Thoracic aorta (tissue), 2 donors: ENCODE measurements at regions not wholly inside any gene's neighbourhood (a gene's known extent, or its start where the extent isn't known, plus 50 kb on each side); places are given as distances from the start of the nearest gene placed in this dataset.

Source experiments
- ATAC-seq: fragments of 150-250 bp; one replicate; pipeline ENCODE4 v1.8.0; 2017; ENCODE audit warnings: low read depth; ENCODE audit not compliant: insufficient number of reproducible peaks, low FRiP score
- DNase-seq: peaks from one replicate; pipeline ENCODE4 v3.0.0-alpha.2; 2020; ENCODE audit warnings: low spot score
- H3K27ac ChIP-seq, 2 donors: fragments of 200-600 bp; sonication (generic); 1 replicate in 1 of 2; 2 replicates in 1 of 2; pipeline ENCODE4 v1.5.1; 2016; ENCODE audit warnings: mild to moderate bottlenecking in 2 of 2, moderate library complexity in 2 of 2
- H3K27me3 ChIP-seq: fragments of 200-600 bp; sonication (generic); replicated peaks from 2 replicates; pipeline ENCODE4 v1.6.0; 2016; ENCODE audit warnings: mild to moderate bottlenecking; ENCODE audit not compliant: insufficient read depth
- H3K36me3 ChIP-seq: fragments of 200-600 bp; sonication (generic); one replicate; pipeline ENCODE4 v1.5.1; 2016
- H3K4me1 ChIP-seq, 2 donors: fragments of 200-600 bp; sonication (generic); 1 replicate in 1 of 2; 2 replicates in 1 of 2; pipeline versions ENCODE4 v1.5.1 to v1.6.0; 2016; ENCODE audit warnings: low read depth in 2 of 2, mild to moderate bottlenecking in 1 of 2; ENCODE audit not compliant: control insufficient read depth in 1 of 2
- H3K4me3 ChIP-seq: fragments of 200-600 bp; sonication (generic); 2 replicates; pipeline ENCODE4 v1.5.1; 2016; ENCODE audit warnings: mild to moderate bottlenecking
- H3K9me3 ChIP-seq: fragments of 200-600 bp; sonication (generic); 2 replicates; pipeline ENCODE4 v1.5.1; 2016
- CTCF ChIP-seq: fragments of 200-600 bp; sonication (generic); IDR thresholded peaks from one replicate; pipeline ENCODE4 v1.5.1; 2019; ENCODE audit warnings: antibody characterized with exemption

DNA sequence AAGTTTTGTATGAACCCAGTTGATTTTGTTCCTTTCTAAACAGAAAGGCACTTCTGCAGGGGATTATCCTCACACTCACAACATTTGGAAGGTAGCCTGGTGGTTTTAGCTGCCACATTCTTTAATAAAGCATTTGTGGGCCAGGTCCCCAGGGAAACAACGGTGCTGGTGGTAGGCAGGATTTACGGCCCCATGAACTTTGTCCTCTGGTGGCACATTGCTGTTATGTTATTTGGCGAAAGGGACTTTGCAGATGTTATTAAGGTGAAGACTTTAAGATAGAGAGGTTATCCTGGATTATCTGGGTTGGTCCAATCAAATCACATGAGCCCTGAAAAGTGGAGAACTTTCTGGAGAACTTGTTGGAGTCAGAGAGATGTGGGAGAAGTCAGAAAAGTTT is 86.3 kb upstream of the C9orf72 start:
- Histone ChIP-seq H3K36me3 (no peaks in the 10 kb centered on the region), H3K9me3 (no peaks in the 10 kb centered on the region), H3K27me3 (no peaks in the 10 kb centered on the region), H3K4me1 (no peaks in the 10 kb centered on the region), H3K4me3 (no peak overlapping the region), H3K27ac (no peak overlapping the region)
- ATAC-seq (no peak), DNase-seq (no peak)
- no peak for TF ChIP-seq CTCF

DNA sequence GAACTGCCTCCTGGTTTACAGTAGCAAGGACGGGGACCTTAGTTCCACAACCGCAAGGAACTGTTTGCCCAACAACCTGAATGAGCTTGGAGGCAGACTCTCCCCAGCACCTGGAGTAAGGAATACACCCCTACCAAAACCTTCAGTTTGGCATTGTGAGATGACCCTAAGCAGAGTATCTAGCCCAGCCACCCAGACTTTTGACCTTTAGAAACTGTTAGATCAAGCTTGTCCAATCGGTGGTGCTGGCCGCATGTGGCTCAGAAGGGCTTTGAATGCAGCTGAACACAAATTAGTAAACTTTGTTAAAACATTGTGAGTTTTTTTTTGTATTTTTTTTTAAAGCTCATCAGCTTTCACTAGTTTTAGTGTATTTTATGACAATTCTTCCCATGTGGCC is 86.9 kb upstream of the C9orf72 start:
- H3K36me3 ChIP-seq, result no peaks in the 10 kb centered on the region
- ATAC-seq (no peak), DNase-seq (no peak)
- H3K27me3 ChIP-seq, result no peaks in the 10 kb centered on the region
- no peak for TF ChIP-seq CTCF
- H3K27ac ChIP-seq, result no peak overlapping the region
- no peaks in the 10 kb centered on the region for H3K9me3 ChIP-seq
- no peaks in the 10 kb centered on the region for H3K4me1 ChIP-seq
- no peak overlapping the region for H3K4me3 ChIP-seq

DNA sequence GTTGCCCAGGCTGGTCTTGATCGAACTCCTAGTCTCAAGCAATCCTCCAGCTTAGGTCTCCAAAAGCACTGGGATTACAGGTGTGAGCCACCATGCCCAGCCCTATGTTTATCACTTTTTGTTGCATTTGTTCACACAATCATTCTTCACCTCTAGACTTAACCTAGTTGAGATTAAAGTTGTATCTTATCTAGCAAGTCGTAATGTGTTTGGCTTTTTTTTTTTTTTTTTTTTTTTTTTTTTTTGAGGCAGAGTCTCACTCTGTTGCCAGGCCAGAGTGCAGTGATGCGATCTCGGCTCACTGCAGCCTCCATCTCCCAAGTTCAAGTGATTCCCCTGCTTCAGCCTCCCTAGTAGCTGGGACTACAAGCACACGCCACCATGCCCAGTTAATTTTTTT is 90.2 kb upstream of the C9orf72 start:
- Histone ChIP-seq H3K4me1 (no peaks in the 10 kb centered on the region), H3K9me3 (no peaks in the 10 kb centered on the region), H3K36me3 (no peaks in the 10 kb centered on the region), H3K4me3 (no peak overlapping the region), H3K27me3 (no peaks in the 10 kb centered on the region), H3K27ac (no peak overlapping the region)
- ATAC-seq (no peak), DNase-seq (no peak)
- TF ChIP-seq CTCF, result no peak

- no peak for DNase-seq
- Histone ChIP-seq H3K36me3 (no peaks in the 10 kb centered on the region), H3K4me1 (no peaks in the 10 kb centered on the region), H3K9me3 (no peaks in the 10 kb centered on the region), H3K27ac (no peak overlapping the region), H3K4me3 (no peak overlapping the region), H3K27me3 (no peaks in the 10 kb centered on the region)
- no peak for TF ChIP-seq CTCF
- ATAC-seq, result no peak
These were observed 91.0 kb upstream of the C9orf72 start for GRCh38 chr9:27664121-27664779.

DNA sequence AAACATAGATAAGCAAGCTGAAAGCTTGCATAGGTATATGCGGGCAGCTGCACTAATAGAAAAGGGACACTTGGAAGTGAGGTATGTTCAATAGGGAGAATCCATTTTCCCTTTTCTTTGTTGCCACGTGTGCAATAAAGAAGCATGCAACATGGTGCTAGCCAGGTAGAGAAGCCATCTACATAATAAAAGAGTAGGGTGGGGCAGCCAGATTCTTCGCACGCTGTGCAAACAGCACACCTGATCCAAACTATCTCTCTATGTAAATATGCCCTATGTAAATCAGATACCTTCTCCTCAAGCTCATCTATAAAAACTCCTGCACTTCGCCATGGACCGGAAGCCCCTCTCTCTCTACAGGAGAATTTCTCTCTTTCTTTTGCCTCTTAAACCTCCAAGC is 91.9 kb upstream of the C9orf72 start:
- no peaks in the 10 kb centered on the region for H3K36me3 ChIP-seq
- DNase-seq, result no peak
- no peak for TF ChIP-seq CTCF

More for the DNA sequence above, 91.9 kb upstream of the C9orf72 start:
- ATAC-seq, result no peak
- Histone ChIP-seq H3K27me3 (no peaks in the 10 kb centered on the region), H3K9me3 (no peaks in the 10 kb centered on the region), H3K4me1 (no peaks in the 10 kb centered on the region), H3K4me3 (no peak overlapping the region), H3K27ac (no peak overlapping the region)
